Osteoblast (primary cell): ENCODE measurements at regions not wholly inside any gene's neighbourhood (a gene's known extent, or its start where the extent isn't known, plus 50 kb on each side); places are given as distances from the start of the nearest gene placed in this dataset.

Source experiments
- DNase-seq: peaks from one replicate; pipeline ENCODE4 v3.0.0; 2011; ENCODE audit warnings: low spot score, mixed read lengths; ENCODE audit not compliant: insufficient read length; ENCODE audit errors: missing footprints
- H2AFZ ChIP-seq: 2 replicates; pipeline ENCODE4 v1.6.0; 2011; ENCODE audit warnings: mild to moderate bottlenecking, low read length
- H3K27ac ChIP-seq: 2 replicates; pipeline ENCODE4 v1.5.1; 2011; ENCODE audit warnings: mild to moderate bottlenecking, low read depth, low read length, moderate library complexity
- H3K27me3 ChIP-seq: 2 replicates; pipeline ENCODE4 v1.6.0; 2012; ENCODE audit warnings: mild to moderate bottlenecking, control low read depth, inconsistent platforms, low read length, moderate library complexity; ENCODE audit not compliant: insufficient read depth
- H3K36me3 ChIP-seq: 2 replicates; pipeline ENCODE4 v1.5.1; 2011; ENCODE audit warnings: mild to moderate bottlenecking, low read length, control low read depth, moderate library complexity; ENCODE audit not compliant: insufficient read depth
- H3K4me1 ChIP-seq: 2 replicates; pipeline ENCODE4 v1.5.1; 2011; ENCODE audit warnings: mild to moderate bottlenecking, low read length, control low read depth, moderate library complexity; ENCODE audit not compliant: insufficient read depth
- H3K4me2 ChIP-seq: 2 replicates; pipeline ENCODE4 v1.6.0; 2011; ENCODE audit warnings: mild to moderate bottlenecking, low read length; ENCODE audit not compliant: insufficient read depth
- H3K4me3 ChIP-seq: fragments of 200-600 bp; sonication (generic); 3 replicates; pipeline ENCODE4 v1.5.1; 2012; ENCODE audit warnings: mild to moderate bottlenecking, low read length, inconsistent platforms; ENCODE audit not compliant: insufficient read depth
- H3K79me2 ChIP-seq: 2 replicates; pipeline ENCODE4 v1.6.0; 2012; ENCODE audit warnings: mild to moderate bottlenecking, low read length, control low read depth, inconsistent platforms; ENCODE audit not compliant: insufficient read depth
- H3K9me3 ChIP-seq: 2 replicates; pipeline ENCODE4 v1.5.1; 2011; ENCODE audit warnings: low read depth, low read length, control low read depth
- H4K20me1 ChIP-seq: 2 replicates; pipeline ENCODE4 v1.6.0; 2012; ENCODE audit warnings: mild to moderate bottlenecking, low read length, control low read depth; ENCODE audit not compliant: insufficient read depth
- TF ChIP-seq, protein P1 (sequence below): IDR thresholded peaks from 2 replicates; pipeline ENCODE4 v1.5.1; 2011; ENCODE audit warnings: mild to moderate bottlenecking, low read depth, low read length, moderate library complexity; ENCODE audit errors: extremely low read depth

DNA sequence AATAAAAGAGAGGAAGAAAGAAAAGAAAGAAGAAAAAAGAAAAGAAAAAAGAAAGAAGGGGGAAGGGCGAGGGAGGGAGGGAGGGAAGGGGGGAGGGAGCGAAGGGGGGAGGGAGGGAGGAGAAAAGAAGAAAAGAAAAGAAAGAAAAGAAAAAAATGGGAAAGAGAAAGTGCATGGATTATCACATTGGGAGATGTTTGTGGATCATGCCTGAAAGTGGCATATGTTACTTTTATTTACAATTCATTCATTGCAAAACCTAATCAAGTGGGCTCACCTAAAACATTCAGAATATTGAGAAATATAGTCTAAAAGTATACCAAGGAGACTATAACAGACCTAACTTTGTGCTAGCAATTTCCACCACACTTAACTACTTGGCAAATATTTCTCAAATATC is 246.9 kb upstream of the SYT1 start:
- Histone ChIP-seq H2AFZ (no peak overlapping the region), H3K4me1 (no peaks in the 10 kb centered on the region), H3K4me2 (no peak overlapping the region), H3K27ac (no peak overlapping the region), H3K4me3 (no peak overlapping the region), H3K9me3 (no peaks in the 10 kb centered on the region), H3K27me3 (no peaks in the 10 kb centered on the region), H4K20me1 (no peaks in the 10 kb centered on the region), H3K36me3 (no peaks in the 10 kb centered on the region), H3K79me2 (no peaks in the 10 kb centered on the region)
- TF ChIP-seq, protein P1, sequence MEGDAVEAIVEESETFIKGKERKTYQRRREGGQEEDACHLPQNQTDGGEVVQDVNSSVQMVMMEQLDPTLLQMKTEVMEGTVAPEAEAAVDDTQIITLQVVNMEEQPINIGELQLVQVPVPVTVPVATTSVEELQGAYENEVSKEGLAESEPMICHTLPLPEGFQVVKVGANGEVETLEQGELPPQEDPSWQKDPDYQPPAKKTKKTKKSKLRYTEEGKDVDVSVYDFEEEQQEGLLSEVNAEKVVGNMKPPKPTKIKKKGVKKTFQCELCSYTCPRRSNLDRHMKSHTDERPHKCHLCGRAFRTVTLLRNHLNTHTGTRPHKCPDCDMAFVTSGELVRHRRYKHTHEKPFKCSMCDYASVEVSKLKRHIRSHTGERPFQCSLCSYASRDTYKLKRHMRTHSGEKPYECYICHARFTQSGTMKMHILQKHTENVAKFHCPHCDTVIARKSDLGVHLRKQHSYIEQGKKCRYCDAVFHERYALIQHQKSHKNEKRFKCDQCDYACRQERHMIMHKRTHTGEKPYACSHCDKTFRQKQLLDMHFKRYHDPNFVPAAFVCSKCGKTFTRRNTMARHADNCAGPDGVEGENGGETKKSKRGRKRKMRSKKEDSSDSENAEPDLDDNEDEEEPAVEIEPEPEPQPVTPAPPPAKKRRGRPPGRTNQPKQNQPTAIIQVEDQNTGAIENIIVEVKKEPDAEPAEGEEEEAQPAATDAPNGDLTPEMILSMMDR: no peak
- DNase-seq: no peak

DNA sequence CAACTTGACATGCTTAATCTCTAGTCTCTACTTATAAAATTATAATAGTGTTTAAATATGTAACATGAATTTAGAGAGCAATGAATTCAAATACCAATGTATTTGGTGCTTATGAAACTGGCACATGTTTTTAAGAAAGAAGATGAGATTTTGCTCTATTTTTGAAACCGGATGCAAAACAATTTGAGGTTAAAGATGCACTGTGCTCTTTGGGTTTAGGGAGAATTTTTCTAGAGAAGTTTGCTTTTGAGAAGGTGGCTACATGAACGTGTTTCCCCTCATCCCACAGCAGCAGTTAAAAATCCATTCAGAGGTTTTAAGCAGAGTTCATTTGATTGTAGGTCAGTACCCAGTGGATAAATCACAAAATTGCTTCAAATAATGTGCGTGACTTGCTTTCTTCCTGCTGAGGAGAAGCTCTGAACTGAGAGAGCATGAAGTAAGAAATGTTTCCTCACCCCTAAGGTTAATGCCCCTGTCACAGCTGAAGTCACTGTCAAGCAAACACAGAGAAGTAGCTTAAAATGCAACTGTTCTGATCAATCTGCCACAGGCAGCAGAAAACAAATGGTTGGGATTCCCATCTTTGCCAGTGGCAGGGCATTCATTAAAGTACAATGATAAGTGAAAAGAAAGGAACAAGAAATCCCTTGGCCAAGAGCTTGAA is 241.9 kb upstream of the SYT1 start:
- Histone ChIP-seq H3K9me3 (no peaks in the 10 kb centered on the region), H3K27ac (no peak overlapping the region), H3K36me3 (no peaks in the 10 kb centered on the region), H3K4me1 (no peaks in the 10 kb centered on the region), H2AFZ (no peak overlapping the region), H3K79me2 (no peaks in the 10 kb centered on the region), H4K20me1 (no peaks in the 10 kb centered on the region), H3K4me2 (no peak overlapping the region), H3K4me3 (no peak overlapping the region), H3K27me3 (no peaks in the 10 kb centered on the region)
- TF ChIP-seq, protein P1: no peak
- no peak for DNase-seq

DNA sequence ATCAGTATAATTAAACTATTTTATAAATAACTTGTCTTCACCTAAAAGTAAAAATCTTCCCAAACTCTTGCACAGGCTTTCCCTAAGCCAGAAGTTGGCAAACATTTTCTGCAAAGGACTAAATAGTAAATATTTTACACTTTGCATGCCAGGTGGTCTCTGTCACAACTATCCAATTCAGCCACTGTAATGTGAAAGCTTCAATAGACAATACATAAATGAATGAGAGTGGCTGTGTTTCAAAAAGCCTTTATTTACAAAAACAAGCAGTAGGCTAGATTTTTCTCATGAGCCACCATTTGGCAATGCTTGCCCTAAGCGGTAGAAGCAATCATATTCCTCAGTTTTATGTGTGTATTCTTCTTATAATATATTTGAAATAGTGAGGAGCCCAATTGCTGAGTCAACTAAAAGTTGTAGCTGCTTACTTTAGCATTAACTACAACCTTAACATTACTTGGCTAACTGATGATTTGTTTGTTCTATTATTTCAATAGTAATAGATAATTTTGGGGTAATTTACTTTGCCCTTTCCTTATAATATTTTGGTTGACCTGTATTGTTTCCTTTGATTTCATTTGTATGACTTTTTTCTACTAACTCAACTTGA is 236.0 kb upstream of the SYT1 start:
- TF ChIP-seq, protein P1: no peak
- H4K20me1 ChIP-seq: no peaks in the 10 kb centered on the region
- no peak overlapping the region for H3K4me3 ChIP-seq
- no peaks in the 10 kb centered on the region for H3K36me3 ChIP-seq
- H3K27me3 ChIP-seq: no peaks in the 10 kb centered on the region
- no peak overlapping the region for H3K27ac ChIP-seq
- no peak overlapping the region for H3K4me2 ChIP-seq
- H2AFZ ChIP-seq: no peak overlapping the region
- H3K79me2 ChIP-seq: no peaks in the 10 kb centered on the region
- H3K9me3 ChIP-seq: no peaks in the 10 kb centered on the region
- DNase-seq: no peak
- H3K4me1 ChIP-seq: no peaks in the 10 kb centered on the region

DNA sequence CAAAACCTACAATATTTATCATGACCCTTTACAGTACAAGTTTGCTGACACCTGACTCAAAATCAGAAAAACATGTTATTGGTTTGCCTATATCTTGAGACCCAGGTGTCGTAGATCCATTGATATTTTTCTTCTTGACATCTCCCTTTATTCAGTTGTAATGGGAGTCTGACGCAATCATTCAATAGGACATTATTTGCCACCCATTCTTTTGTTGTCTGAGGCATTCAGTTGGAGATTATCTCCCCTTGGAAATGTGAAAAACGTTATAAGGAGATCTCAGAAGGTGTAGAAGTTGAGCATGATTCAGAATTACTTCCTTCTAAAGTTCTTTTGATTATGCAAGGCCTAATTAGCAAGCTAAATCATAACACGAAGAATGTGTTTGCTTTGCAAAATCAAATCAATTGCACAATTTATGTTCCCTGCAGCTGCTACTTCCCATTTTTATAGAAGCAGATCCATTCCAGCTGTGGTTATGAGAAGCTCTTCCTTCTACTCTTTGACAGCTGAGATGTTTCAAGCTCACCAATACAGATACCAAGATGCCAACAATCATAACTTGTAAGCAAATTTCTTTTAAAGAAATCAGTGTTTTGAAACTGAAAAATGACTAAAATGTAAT is 228.2 kb upstream of the SYT1 start:
- Histone ChIP-seq H3K9me3 (no peaks in the 10 kb centered on the region), H3K4me1 (no peaks in the 10 kb centered on the region), H2AFZ (no peak overlapping the region), H3K4me2 (no peak overlapping the region), H4K20me1 (no peaks in the 10 kb centered on the region), H3K79me2 (no peaks in the 10 kb centered on the region), H3K36me3 (no peaks in the 10 kb centered on the region), H3K27me3 (no peaks in the 10 kb centered on the region), H3K4me3 (no peak overlapping the region), H3K27ac (no peak overlapping the region)
- TF ChIP-seq, protein P1: no peak
- DNase-seq: no peak
